Effector CD4-positive, alpha-beta T cell (primary cell): ENCODE measurements at regions not wholly inside any gene's neighbourhood (a gene's known extent, or its start where the extent isn't known, plus 50 kb on each side); places are given as distances from the start of the nearest gene placed in this dataset.

ENCODE experiments used
- DNase-seq: peaks from one replicate; pipeline ENCODE4 v3.0.0-alpha.2; 2020

GRCh38 chr4:104418286-104418685, 76.4 kb downstream of the CXXC4 start:
- DNase-seq = no peak

GRCh38 chr4:104417357-104417882, 77.3 kb downstream of the CXXC4 start:
- no peak for DNase-seq

GRCh38 chr4:104416725-104417356, 77.9 kb downstream of the CXXC4 start:
- no peak for DNase-seq

GRCh38 chr4:104413487-104413886, 81.2 kb downstream of the CXXC4 start:
- no peak for DNase-seq

GRCh38 chr4:104412344-104412743, 82.3 kb downstream of the CXXC4 start:
- no peak for DNase-seq

- no peak for DNase-seq
These were observed 83.2 kb downstream of the CXXC4 start for GRCh38 chr4:104411502-104411901.

- DNase-seq = no peak
These were observed 85.8 kb downstream of the CXXC4 start for GRCh38 chr4:104408878-104409277.

- no peak for DNase-seq
These were observed 90.3 kb downstream of the CXXC4 start for GRCh38 chr4:104404361-104404760.

- DNase-seq = no peak
These were observed 99.5 kb downstream of the CXXC4 start for GRCh38 chr4:104395168-104395614.

GRCh38 chr4:104394406-104395167, 100.1 kb downstream of the CXXC4 start:
- DNase-seq = no peak

- no peak for DNase-seq
These were observed 100.9 kb downstream of the CXXC4 start for GRCh38 chr4:104393655-104394324.

- DNase-seq = no peak
These were observed 109.0 kb downstream of the CXXC4 start for GRCh38 chr4:104385713-104386112.

- no peak for DNase-seq
These were observed 111.7 kb downstream of the CXXC4 start for GRCh38 chr4:104382961-104383360.

- DNase-seq = no peak
These were observed 113.0 kb downstream of the CXXC4 start for GRCh38 chr4:104381729-104382128.

- no peak for DNase-seq
These were observed 129.1 kb downstream of the CXXC4 start for GRCh38 chr4:104365618-104366017.

- DNase-seq = no peak
These were observed 141.2 kb downstream of the CXXC4 start for GRCh38 chr4:104353481-104353880.

GRCh38 chr4:104352211-104352610, 142.5 kb downstream of the CXXC4 start:
- no peak for DNase-seq

GRCh38 chr4:104351706-104352105, 143.0 kb downstream of the CXXC4 start:
- no peak for DNase-seq

GRCh38 chr4:104345598-104346242, 149.0 kb downstream of the CXXC4 start:
- DNase-seq = no peak

- no peak for DNase-seq
These were observed 150.2 kb downstream of the CXXC4 start for GRCh38 chr4:104344342-104344980.

- DNase-seq = no peak
These were observed 160.3 kb downstream of the CXXC4 start for GRCh38 chr4:104334410-104334809.

GRCh38 chr4:104330125-104330905, 164.4 kb downstream of the CXXC4 start:
- no peak for DNase-seq
